CMK (cell line): ENCODE measurements at regions not wholly inside any gene's neighbourhood (a gene's known extent, or its start where the extent isn't known, plus 50 kb on each side); places are given as distances from the start of the nearest gene placed in this dataset.
"Not testable (repeated sequence)": the region's sequence is repeated elsewhere in the genome, so short reads cannot be mapped to it uniquely, and the experiment has no call there.

Experiments
- DNase-seq: peaks from one replicate; pipeline ENCODE4 v3.0.0-alpha.2; 2010; ENCODE audit warnings: low read depth

DNA sequence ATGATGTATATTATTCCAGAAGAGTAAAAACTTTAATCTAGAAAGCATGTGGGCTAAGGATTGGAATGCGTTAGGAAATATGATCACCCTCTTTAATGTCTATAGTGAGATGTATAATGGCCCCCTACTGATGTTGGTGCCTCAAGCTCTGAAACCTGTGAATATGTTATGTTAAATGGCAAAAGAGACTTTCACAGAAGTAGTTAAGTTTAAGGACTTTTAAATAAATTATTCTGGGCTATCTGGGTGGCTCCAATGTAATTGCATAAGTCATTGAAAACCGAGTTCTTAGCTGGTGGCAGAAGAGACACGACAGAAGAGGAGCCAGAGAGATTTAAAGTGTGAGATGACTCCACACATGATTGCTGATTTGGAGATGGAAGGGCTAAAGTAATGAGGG is 1048.4 kb downstream of the PRIM2 start:
- DNase-seq, result not testable (repeated sequence)

- not testable (repeated sequence) for DNase-seq
These were observed 1089.2 kb downstream of the PRIM2 start for GRCh38 chr6:58406659-58407058.

- DNase-seq, result no peak
These were observed 1101.9 kb downstream of the PRIM2 start for GRCh38 chr6:58419321-58419720.
